ENCODE measurements at regions not wholly inside any gene's neighbourhood (a gene's known extent, or its start where the extent isn't known, plus 50 kb on each side); places are given as distances from the start of the nearest gene placed in this dataset.

GRCh38 chr1:103931891-103932290 lies 182.2 kb downstream of the AMY1C start:
- Histone ChIP-seq H3K9ac (ENCODE audit: low read length) (no peak overlapping the region), H2BK120ac (ENCODE audit: insufficient read depth, low read length, poor library complexity) (no peak overlapping the region), H3K4me3 (ENCODE audit: low read depth, low read length) (no peak overlapping the region), H3K36me3 (ENCODE audit: control insufficient read depth in 1 of 2, insufficient read depth in 2 of 2, low read length in 2 of 2) (no peaks in the 10 kb centered on the region), H4K8ac (ENCODE audit: low read depth, low read length) (no peak overlapping the region), H3K27me3 (ENCODE audit: insufficient read depth, low read length) (no peaks in the 10 kb centered on the region), H3K79me2 (ENCODE audit: control insufficient read depth, insufficient read depth, low read length, poor library complexity) (no peaks in the 10 kb centered on the region), H2AFZ (ENCODE audit: insufficient read depth, low read length, poor library complexity) (no peak overlapping the region), H3K9me3 (ENCODE audit: insufficient read depth, low read depth, low read length) (no peaks in the 10 kb centered on the region), H2BK12ac (ENCODE audit: low read length) (no peak overlapping the region), H3K79me1 (ENCODE audit: low read length) (no peaks in the 10 kb centered on the region), H3K18ac (ENCODE audit: low read length) (no peak overlapping the region), H3K27ac (ENCODE audit: low read depth, low read length) (no peak overlapping the region), H2BK5ac (ENCODE audit: low read depth, low read length, poor library complexity) (no peak overlapping the region), H3K14ac (ENCODE audit: low read length) (no peak overlapping the region), H3K4me1 (ENCODE audit: control insufficient read depth in 1 of 2, insufficient read depth in 2 of 2, low read length in 2 of 2) (no peaks in the 10 kb centered on the region), H3K23ac (ENCODE audit: low read length) (no peak overlapping the region), H4K12ac (ENCODE audit: low read depth, low read length) (no peak overlapping the region), H2AK5ac (ENCODE audit: low read length) (no peak overlapping the region), H3K4me2 (ENCODE audit: low read length) (no peak overlapping the region), H3K4ac (ENCODE audit: low read depth, low read length) (no peak overlapping the region), H4K91ac (ENCODE audit: low read depth, low read length) (no peak overlapping the region)
- no CpG with 5 or more reads among the region's 1 CpG for WGBS (ENCODE audit: extremely low coverage, insufficient coverage, insufficient read length)
- no peak for DNase-seq

- H3K18ac ChIP-seq (ENCODE audit: low read length), result no peak overlapping the region
- H3K27ac ChIP-seq (ENCODE audit: low read depth, low read length), result no peak overlapping the region
- H3K4me1 ChIP-seq (ENCODE audit: control insufficient read depth in 1 of 2, insufficient read depth in 2 of 2, low read length in 2 of 2), result no peaks in the 10 kb centered on the region
- no peaks in the 10 kb centered on the region for H3K27me3 ChIP-seq (ENCODE audit: insufficient read depth, low read length)
- no peaks in the 10 kb centered on the region for H3K79me1 ChIP-seq (ENCODE audit: low read length)
- H4K12ac ChIP-seq (ENCODE audit: low read depth, low read length), result no peak overlapping the region
- H2BK5ac ChIP-seq (ENCODE audit: low read depth, low read length, poor library complexity), result no peak overlapping the region
- no peaks in the 10 kb centered on the region for H3K79me2 ChIP-seq (ENCODE audit: control insufficient read depth, insufficient read depth, low read length, poor library complexity)
- no peaks in the 10 kb centered on the region for H3K36me3 ChIP-seq (ENCODE audit: control insufficient read depth in 1 of 2, insufficient read depth in 2 of 2, low read length in 2 of 2)
- no peak for DNase-seq
- no peak overlapping the region for H2AK5ac ChIP-seq (ENCODE audit: low read length)
- H3K23ac ChIP-seq (ENCODE audit: low read length), result no peak overlapping the region
- no peak overlapping the region for H3K14ac ChIP-seq (ENCODE audit: low read length)
- no peak overlapping the region for H3K4me2 ChIP-seq (ENCODE audit: low read length)
- no peak overlapping the region for H3K9ac ChIP-seq (ENCODE audit: low read length)
- no peak overlapping the region for H2BK120ac ChIP-seq (ENCODE audit: insufficient read depth, low read length, poor library complexity)
- H3K4me3 ChIP-seq (ENCODE audit: low read depth, low read length), result no peak overlapping the region
- no peak overlapping the region for H3K4ac ChIP-seq (ENCODE audit: low read depth, low read length)
- no peak overlapping the region for H4K91ac ChIP-seq (ENCODE audit: low read depth, low read length)
- WGBS (ENCODE audit: extremely low coverage, insufficient coverage, insufficient read length), result no CpG with 5 or more reads among the region's 4 CpGs
- no peaks in the 10 kb centered on the region for H3K9me3 ChIP-seq (ENCODE audit: insufficient read depth, low read depth, low read length)
- no peak overlapping the region for H2AFZ ChIP-seq (ENCODE audit: insufficient read depth, low read length, poor library complexity)
- H4K8ac ChIP-seq (ENCODE audit: low read depth, low read length), result no peak overlapping the region
- no peak overlapping the region for H2BK12ac ChIP-seq (ENCODE audit: low read length)
Observed at GRCh38 chr1:103937763-103938357, 188.2 kb downstream of the AMY1C start.

- Histone ChIP-seq H3K4ac (ENCODE audit: low read depth, low read length) (no peak overlapping the region), H4K91ac (ENCODE audit: low read depth, low read length) (no peak overlapping the region), H3K9ac (ENCODE audit: low read length) (no peak overlapping the region), H3K23ac (ENCODE audit: low read length) (no peak overlapping the region), H3K9me3 (ENCODE audit: insufficient read depth, low read depth, low read length) (no peaks in the 10 kb centered on the region), H3K14ac (ENCODE audit: low read length) (no peak overlapping the region), H3K4me1 (ENCODE audit: control insufficient read depth in 1 of 2, insufficient read depth in 2 of 2, low read length in 2 of 2) (no peaks in the 10 kb centered on the region), H2BK12ac (ENCODE audit: low read length) (no peak overlapping the region), H3K18ac (ENCODE audit: low read length) (no peak overlapping the region), H3K4me3 (ENCODE audit: low read depth, low read length) (no peak overlapping the region), H2AK5ac (ENCODE audit: low read length) (no peak overlapping the region), H3K79me1 (ENCODE audit: low read length) (no peaks in the 10 kb centered on the region), H4K8ac (ENCODE audit: low read depth, low read length) (no peak overlapping the region), H2BK120ac (ENCODE audit: insufficient read depth, low read length, poor library complexity) (no peak overlapping the region), H3K79me2 (ENCODE audit: control insufficient read depth, insufficient read depth, low read length, poor library complexity) (no peaks in the 10 kb centered on the region), H4K12ac (ENCODE audit: low read depth, low read length) (no peak overlapping the region), H3K36me3 (ENCODE audit: control insufficient read depth in 1 of 2, insufficient read depth in 2 of 2, low read length in 2 of 2) (no peaks in the 10 kb centered on the region), H3K27ac (ENCODE audit: low read depth, low read length) (no peak overlapping the region), H2BK5ac (ENCODE audit: low read depth, low read length, poor library complexity) (no peak overlapping the region), H3K4me2 (ENCODE audit: low read length) (no peak overlapping the region), H2AFZ (ENCODE audit: insufficient read depth, low read length, poor library complexity) (no peak overlapping the region), H3K27me3 (ENCODE audit: insufficient read depth, low read length) (no peaks in the 10 kb centered on the region)
- DNase-seq, result no peak
- WGBS (ENCODE audit: extremely low coverage, insufficient coverage, insufficient read length), result no CpG with 5 or more reads among the region's 3 CpGs
Observed at GRCh38 chr1:103941086-103941485, 191.4 kb downstream of the AMY1C start.

- Histone ChIP-seq H3K4me1 (ENCODE audit: control insufficient read depth in 1 of 2, insufficient read depth in 2 of 2, low read length in 2 of 2) (no peaks in the 10 kb centered on the region), H3K79me1 (ENCODE audit: low read length) (no peaks in the 10 kb centered on the region), H3K79me2 (ENCODE audit: control insufficient read depth, insufficient read depth, low read length, poor library complexity) (no peaks in the 10 kb centered on the region), H4K8ac (ENCODE audit: low read depth, low read length) (no peak overlapping the region), H3K4me3 (ENCODE audit: low read depth, low read length) (no peak overlapping the region), H3K9ac (ENCODE audit: low read length) (no peak overlapping the region), H3K27me3 (ENCODE audit: insufficient read depth, low read length) (no peaks in the 10 kb centered on the region), H2BK5ac (ENCODE audit: low read depth, low read length, poor library complexity) (no peak overlapping the region), H3K4ac (ENCODE audit: low read depth, low read length) (no peak overlapping the region), H3K36me3 (ENCODE audit: control insufficient read depth in 1 of 2, insufficient read depth in 2 of 2, low read length in 2 of 2) (no peaks in the 10 kb centered on the region), H3K4me2 (ENCODE audit: low read length) (no peak overlapping the region), H2AK5ac (ENCODE audit: low read length) (no peak overlapping the region), H3K18ac (ENCODE audit: low read length) (no peak overlapping the region), H3K23ac (ENCODE audit: low read length) (no peak overlapping the region), H2AFZ (ENCODE audit: insufficient read depth, low read length, poor library complexity) (no peak overlapping the region), H3K14ac (ENCODE audit: low read length) (no peak overlapping the region), H4K12ac (ENCODE audit: low read depth, low read length) (no peak overlapping the region), H2BK12ac (ENCODE audit: low read length) (no peak overlapping the region), H3K27ac (ENCODE audit: low read depth, low read length) (no peak overlapping the region), H3K9me3 (ENCODE audit: insufficient read depth, low read depth, low read length) (no peaks in the 10 kb centered on the region), H4K91ac (ENCODE audit: low read depth, low read length) (no peak overlapping the region), H2BK120ac (ENCODE audit: insufficient read depth, low read length, poor library complexity) (no peak overlapping the region)
- no CpG with 5 or more reads among the region's 1 CpG for WGBS (ENCODE audit: extremely low coverage, insufficient coverage, insufficient read length)
- no peak for DNase-seq
Observed at GRCh38 chr1:103942029-103942428, 192.3 kb downstream of the AMY1C start.

Data from trophoblast cell (in vitro differentiated cells and primary cell).